ENCODE measurements at regions not wholly inside any gene's neighbourhood (a gene's known extent, or its start where the extent isn't known, plus 50 kb on each side); places are given as distances from the start of the nearest gene placed in this dataset.

- DNase-seq (ENCODE audit: low spot score) = no peak
- TF ChIP-seq CTCF (IDR thresholded peaks at IDR 0.05; ENCODE audit: unreplicated experiment) = no peak
- H3K9me3 Mint-ChIP-seq (ENCODE audit: unreplicated experiment) = no peaks in the 10 kb centered on the region
- H3K4me1 Mint-ChIP-seq (ENCODE audit: unreplicated experiment) = no peaks in the 10 kb centered on the region
- H3K27me3 Mint-ChIP-seq (ENCODE audit: unreplicated experiment) = no peaks in the 10 kb centered on the region
- no peaks in the 10 kb centered on the region for H3K36me3 Mint-ChIP-seq (ENCODE audit: low read depth, unreplicated experiment)
- H3K4me3 Mint-ChIP-seq (ENCODE audit: unreplicated experiment) = no peak overlapping the region
- H3K27ac Mint-ChIP-seq (ENCODE audit: unreplicated experiment) = no peak overlapping the region
Observed at GRCh38 chr4:32488690-32489089, 1768.5 kb downstream of the PCDH7 start.

GRCh38 chr4:32499171-32499570, 1779.0 kb downstream of the PCDH7 start:
- Mint-ChIP-seq H3K4me1 (ENCODE audit: unreplicated experiment) (no peaks in the 10 kb centered on the region), H3K27ac (ENCODE audit: unreplicated experiment) (no peak overlapping the region), H3K27me3 (ENCODE audit: unreplicated experiment) (no peaks in the 10 kb centered on the region), H3K9me3 (ENCODE audit: unreplicated experiment) (no peaks in the 10 kb centered on the region), H3K36me3 (ENCODE audit: low read depth, unreplicated experiment) (no peaks in the 10 kb centered on the region), H3K4me3 (ENCODE audit: unreplicated experiment) (no peak overlapping the region)
- no peak for DNase-seq (ENCODE audit: low spot score)
- no peak for TF ChIP-seq CTCF (IDR thresholded peaks at IDR 0.05; ENCODE audit: unreplicated experiment)

- Mint-ChIP-seq H3K4me3 (ENCODE audit: unreplicated experiment) (no peak overlapping the region), H3K27me3 (ENCODE audit: unreplicated experiment) (no peaks in the 10 kb centered on the region), H3K36me3 (ENCODE audit: low read depth, unreplicated experiment) (no peaks in the 10 kb centered on the region), H3K9me3 (ENCODE audit: unreplicated experiment) (no peaks in the 10 kb centered on the region), H3K27ac (ENCODE audit: unreplicated experiment) (no peak overlapping the region), H3K4me1 (ENCODE audit: unreplicated experiment) (no peaks in the 10 kb centered on the region)
- DNase-seq (ENCODE audit: low spot score) = no peak
- TF ChIP-seq CTCF (IDR thresholded peaks at IDR 0.05; ENCODE audit: unreplicated experiment) = no peak
Observed at GRCh38 chr4:32503241-32503640, 1783.1 kb downstream of the PCDH7 start.

GRCh38 chr4:32506067-32506466, 1785.9 kb downstream of the PCDH7 start:
- H3K9me3 Mint-ChIP-seq (ENCODE audit: unreplicated experiment) = no peaks in the 10 kb centered on the region
- H3K4me3 Mint-ChIP-seq (ENCODE audit: unreplicated experiment) = no peak overlapping the region
- no peaks in the 10 kb centered on the region for H3K27me3 Mint-ChIP-seq (ENCODE audit: unreplicated experiment)
- H3K4me1 Mint-ChIP-seq (ENCODE audit: unreplicated experiment) = no peaks in the 10 kb centered on the region
- TF ChIP-seq CTCF (IDR thresholded peaks at IDR 0.05; ENCODE audit: unreplicated experiment) = no peak
- no peak overlapping the region for H3K27ac Mint-ChIP-seq (ENCODE audit: unreplicated experiment)
- no peak for DNase-seq (ENCODE audit: low spot score)
- no peaks in the 10 kb centered on the region for H3K36me3 Mint-ChIP-seq (ENCODE audit: low read depth, unreplicated experiment)

GRCh38 chr4:32519060-32519459, 1798.9 kb downstream of the PCDH7 start:
- Mint-ChIP-seq H3K4me3 (ENCODE audit: unreplicated experiment) (no peak overlapping the region), H3K9me3 (ENCODE audit: unreplicated experiment) (no peaks in the 10 kb centered on the region), H3K4me1 (ENCODE audit: unreplicated experiment) (no peaks in the 10 kb centered on the region), H3K36me3 (ENCODE audit: low read depth, unreplicated experiment) (no peaks in the 10 kb centered on the region), H3K27me3 (ENCODE audit: unreplicated experiment) (peaks cover 2% of the 10 kb centered on the region), H3K27ac (ENCODE audit: unreplicated experiment) (no peak overlapping the region)
- TF ChIP-seq CTCF (IDR thresholded peaks at IDR 0.05; ENCODE audit: unreplicated experiment) = no peak
- no peak for DNase-seq (ENCODE audit: low spot score)

Data from endothelial cell (in vitro differentiated cells).